H9 (cell line): ENCODE measurements at regions not wholly inside any gene's neighbourhood (a gene's known extent, or its start where the extent isn't known, plus 50 kb on each side); places are given as distances from the start of the nearest gene placed in this dataset.

Source experiments
- DNase-seq: peaks from one replicate; pipeline ENCODE4 v3.0.0-alpha.2; 2017
- H2AFZ ChIP-seq: one replicate; pipeline ENCODE4 v1.6.1; 2013; ENCODE audit warnings: mild to moderate bottlenecking, low read length, control low read depth, moderate library complexity
- H2AK5ac ChIP-seq: 2 replicates; pipeline ENCODE4 v1.6.1; 2013; ENCODE audit warnings: low read length, control low read depth, mixed read lengths; ENCODE audit not compliant: insufficient read length
- H2BK120ac ChIP-seq: one replicate; pipeline ENCODE4 v1.6.1; 2013; ENCODE audit warnings: low read depth, mild to moderate bottlenecking, low read length, control low read depth, inconsistent platforms; ENCODE audit not compliant: poor library complexity, severe bottlenecking
- H2BK12ac ChIP-seq: 2 replicates; pipeline ENCODE4 v1.6.1; 2013; ENCODE audit warnings: low read length, control low read depth, mixed read lengths, low read depth; ENCODE audit not compliant: insufficient read length
- H2BK15ac ChIP-seq: 2 replicates; pipeline ENCODE4 v1.6.1; 2013; ENCODE audit warnings: low read depth, low read length, control low read depth
- H2BK20ac ChIP-seq: one replicate; pipeline ENCODE4 v1.6.1; 2013; ENCODE audit warnings: low read depth, mild to moderate bottlenecking, low read length, control low read depth, inconsistent platforms; ENCODE audit not compliant: poor library complexity, severe bottlenecking
- H2BK5ac ChIP-seq: 2 replicates; pipeline ENCODE4 v1.6.1; 2013; ENCODE audit warnings: low read length, control low read depth, mixed read lengths; ENCODE audit not compliant: insufficient read length
- H3K14ac ChIP-seq: 2 replicates; pipeline ENCODE4 v1.6.1; 2013; ENCODE audit warnings: low read length, control low read depth; ENCODE audit not compliant: insufficient read depth
- H3K18ac ChIP-seq: 2 replicates; pipeline ENCODE4 v1.6.1; 2013; ENCODE audit warnings: low read depth, mild to moderate bottlenecking, mixed read lengths, low read length, control low read depth; ENCODE audit not compliant: insufficient read length
- H3K23ac ChIP-seq: 2 replicates; pipeline ENCODE4 v1.6.1; 2013; ENCODE audit warnings: low read length, control low read depth, mixed read lengths, low read depth; ENCODE audit not compliant: insufficient read length
- H3K23me2 ChIP-seq: 2 replicates; pipeline ENCODE4 v1.6.1; 2013; ENCODE audit warnings: low read depth, mild to moderate bottlenecking, mixed read lengths, low read length, control low read depth; ENCODE audit not compliant: insufficient read length, poor library complexity, severe bottlenecking
- H3K27ac ChIP-seq: 2 replicates; pipeline ENCODE4 v1.5.1; 2013; ENCODE audit warnings: low read length, control low read depth, mixed read lengths, low read depth; ENCODE audit not compliant: insufficient read length
- H3K27me3 ChIP-seq: 2 replicates; pipeline ENCODE4 v1.6.1; 2013; ENCODE audit warnings: low read length, control low read depth, inconsistent platforms; ENCODE audit not compliant: insufficient read depth
- H3K4ac ChIP-seq: 2 replicates; pipeline ENCODE4 v1.6.1; 2013; ENCODE audit warnings: low read depth, mild to moderate bottlenecking, control low read depth, inconsistent platforms, low read length, moderate library complexity
- H3K4me1 ChIP-seq: 2 replicates; pipeline ENCODE4 v1.6.1; 2013; ENCODE audit warnings: low read length, control low read depth, inconsistent platforms; ENCODE audit not compliant: insufficient read depth
- H3K4me2 ChIP-seq: 2 replicates; pipeline ENCODE4 v1.6.1; 2013; ENCODE audit warnings: low read length, control low read depth, mixed read lengths; ENCODE audit not compliant: insufficient read length, insufficient read depth
- H3K56ac ChIP-seq: 2 replicates; pipeline ENCODE4 v1.6.1; 2013; ENCODE audit warnings: low read depth, mild to moderate bottlenecking, mixed read lengths, low read length, control low read depth; ENCODE audit not compliant: insufficient read length
- H3K79me1 ChIP-seq: 2 replicates; pipeline ENCODE4 v1.6.1; 2013; ENCODE audit warnings: low read depth, mild to moderate bottlenecking, moderate library complexity, low read length, control low read depth, inconsistent platforms; ENCODE audit not compliant: insufficient read depth, poor library complexity, severe bottlenecking
- H3K79me2 ChIP-seq: 2 replicates; pipeline ENCODE4 v1.6.1; 2013; ENCODE audit warnings: low read length, control low read depth, inconsistent platforms; ENCODE audit not compliant: insufficient read depth
- H3K9ac ChIP-seq: 2 replicates; pipeline ENCODE4 v1.6.1; 2013; ENCODE audit warnings: low read length, control low read depth, mixed read lengths; ENCODE audit not compliant: insufficient read length; ENCODE audit errors: extremely low read depth
- H3K9me3 ChIP-seq: one replicate; pipeline ENCODE4 v1.6.1; 2013; ENCODE audit warnings: low read depth, low read length, inconsistent platforms; ENCODE audit not compliant: control insufficient read depth
- H3T11ph ChIP-seq: one replicate; pipeline ENCODE4 v1.6.1; 2013; ENCODE audit warnings: mild to moderate bottlenecking, low read length, control low read depth, inconsistent platforms
- H4K20me1 ChIP-seq: one replicate; pipeline ENCODE4 v1.6.1; 2013; ENCODE audit not compliant: control insufficient read depth, insufficient read length, insufficient read depth
- H4K5ac ChIP-seq: 2 replicates; pipeline ENCODE4 v1.6.1; 2013; ENCODE audit warnings: low read depth, mild to moderate bottlenecking, mixed read lengths, low read length, control low read depth; ENCODE audit not compliant: insufficient read length
- H4K8ac ChIP-seq: replicated peaks from 2 replicates; pipeline ENCODE4 v1.6.1; 2013; ENCODE audit warnings: low read length, control low read depth, mixed read lengths, low read depth; ENCODE audit not compliant: insufficient read length
- H4K91ac ChIP-seq: 2 replicates; pipeline ENCODE4 v1.6.1; 2013; ENCODE audit warnings: low read depth, mild to moderate bottlenecking, moderate library complexity, mixed read lengths, low read length, control low read depth; ENCODE audit not compliant: insufficient read length
- H3K27ac Mint-ChIP-seq, 3 experiments: 2 replicates in 2 of 3; 3 replicates in 1 of 3; pipeline ENCODE4 v1.8.0; 2020 to 2021; ENCODE audit warnings: mixed read lengths in 3 of 3, mild to moderate bottlenecking in 1 of 3, moderate library complexity in 1 of 3
- H3K27me3 Mint-ChIP-seq: 2 replicates; pipeline ENCODE4 v1.8.0; 2021; ENCODE audit warnings: low read depth, mild to moderate bottlenecking, moderate library complexity, mixed read lengths
- H3K36me3 Mint-ChIP-seq, 3 experiments: 2 replicates in 2 of 3; 3 replicates in 1 of 3; pipeline ENCODE4 v1.8.0; 2020 to 2021; ENCODE audit warnings: low read depth in 3 of 3, mixed read lengths in 3 of 3; ENCODE audit not compliant: insufficient read depth in 1 of 3
- H3K4me1 Mint-ChIP-seq, 2 experiments: 2 replicates each; pipeline ENCODE4 v1.8.0; 2020; ENCODE audit warnings: mixed read lengths in 2 of 2
- H3K4me3 Mint-ChIP-seq, 2 experiments: 2 replicates in 1 of 2; 3 replicates in 1 of 2; pipeline ENCODE4 v1.8.0; 2020 to 2021; ENCODE audit warnings: mild to moderate bottlenecking in 2 of 2, mixed read lengths in 2 of 2, moderate library complexity in 1 of 2
- H3K9me3 Mint-ChIP-seq, 2 experiments: 2 replicates in 1 of 2; 3 replicates in 1 of 2; pipeline ENCODE4 v1.8.0; 2020; ENCODE audit warnings: mild to moderate bottlenecking in 2 of 2, mixed read lengths in 2 of 2, moderate library complexity in 1 of 2
- WGBS: extraction: QIAGEN DNeasy Blood & Tissue Kit; methylation state at CpG from one replicate; pipeline ENCODE4 v1.1.7; 2013; ENCODE audit warnings: missing lambda C conversion rate, low lambda C conversion rate, mixed read lengths; ENCODE audit not compliant: insufficient read length; ENCODE audit errors: extremely low coverage; 5-methylcytosine and 5-hydroxymethylcytosine counted together
- TF ChIP-seq, protein P1 (sequence below): fragments of 200-600 bp; sonication (generic); conservative IDR thresholded peaks from 3 replicates; pipeline ENCODE4 v1.8.0; 2021; ENCODE audit warnings: antibody characterized with exemption, mild to moderate bottlenecking

DNA sequence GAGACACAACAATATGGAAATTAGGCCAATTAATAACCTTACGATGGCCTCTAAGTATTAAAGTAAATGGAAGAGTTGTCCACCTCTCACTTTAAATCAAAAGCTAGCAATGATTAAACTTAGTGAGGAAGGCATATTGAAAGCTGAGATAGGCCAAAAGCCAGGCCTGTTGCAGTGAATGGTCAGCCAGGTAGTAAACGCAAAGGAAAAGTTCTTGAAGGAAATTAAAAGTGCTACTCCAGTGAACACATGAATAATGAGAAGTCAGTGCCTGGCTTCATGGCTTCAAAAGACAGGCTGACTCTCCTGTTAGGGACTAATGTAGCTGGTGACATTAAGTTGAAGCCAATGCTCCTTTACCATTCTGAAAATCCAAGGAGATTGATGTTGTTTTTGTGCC is 135.3 kb downstream of the NDUFA12 start:
- H3K23me2 ChIP-seq, result peaks cover 3% of the 10 kb centered on the region
- TF ChIP-seq, protein P1, sequence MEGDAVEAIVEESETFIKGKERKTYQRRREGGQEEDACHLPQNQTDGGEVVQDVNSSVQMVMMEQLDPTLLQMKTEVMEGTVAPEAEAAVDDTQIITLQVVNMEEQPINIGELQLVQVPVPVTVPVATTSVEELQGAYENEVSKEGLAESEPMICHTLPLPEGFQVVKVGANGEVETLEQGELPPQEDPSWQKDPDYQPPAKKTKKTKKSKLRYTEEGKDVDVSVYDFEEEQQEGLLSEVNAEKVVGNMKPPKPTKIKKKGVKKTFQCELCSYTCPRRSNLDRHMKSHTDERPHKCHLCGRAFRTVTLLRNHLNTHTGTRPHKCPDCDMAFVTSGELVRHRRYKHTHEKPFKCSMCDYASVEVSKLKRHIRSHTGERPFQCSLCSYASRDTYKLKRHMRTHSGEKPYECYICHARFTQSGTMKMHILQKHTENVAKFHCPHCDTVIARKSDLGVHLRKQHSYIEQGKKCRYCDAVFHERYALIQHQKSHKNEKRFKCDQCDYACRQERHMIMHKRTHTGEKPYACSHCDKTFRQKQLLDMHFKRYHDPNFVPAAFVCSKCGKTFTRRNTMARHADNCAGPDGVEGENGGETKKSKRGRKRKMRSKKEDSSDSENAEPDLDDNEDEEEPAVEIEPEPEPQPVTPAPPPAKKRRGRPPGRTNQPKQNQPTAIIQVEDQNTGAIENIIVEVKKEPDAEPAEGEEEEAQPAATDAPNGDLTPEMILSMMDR, result no peak
- Mint-ChIP-seq H3K9me3 (no peaks in the 10 kb centered on the region), H3K4me3 (no peak overlapping the region), H3K36me3 (no peaks in the 10 kb centered on the region; a peak in 1 of 7 replicates), H3K4me1 (peaks cover 18% of the 10 kb centered on the region in 2 experiments), H3K27me3 (peaks cover 28% of the 10 kb centered on the region), H3K27ac (no peak overlapping the region)
- H3K9ac ChIP-seq, result no peak overlapping the region
- no peak overlapping the region for H3K14ac ChIP-seq
- H2BK20ac ChIP-seq, result no peak overlapping the region
- no peak overlapping the region for H2AFZ ChIP-seq
- H2BK120ac ChIP-seq, result no peak overlapping the region
- no peaks in the 10 kb centered on the region for H4K20me1 ChIP-seq
- H4K5ac ChIP-seq, result no peak overlapping the region
- no peak overlapping the region for H3K27ac ChIP-seq
- no peak overlapping the region for H2BK5ac ChIP-seq
- H2BK15ac ChIP-seq, result no peak overlapping the region
- H3K27me3 ChIP-seq, result peaks cover 8% of the 10 kb centered on the region; the same call in 1 of the 2 replicates
- no peak overlapping the region for H2AK5ac ChIP-seq
- H3T11ph ChIP-seq, result no peak overlapping the region
- no peak overlapping the region for H3K4me2 ChIP-seq
- H3K4me1 ChIP-seq, result peaks cover 2% of the 10 kb centered on the region; the same call in 1 of the 2 replicates
- no peak overlapping the region for H3K56ac ChIP-seq
- H4K91ac ChIP-seq, result no peak overlapping the region
- H4K8ac ChIP-seq, result no peak overlapping the region
- H3K4ac ChIP-seq, result no peak overlapping the region
- H3K23ac ChIP-seq, result no peak overlapping the region
- H3K79me2 ChIP-seq, result no peaks in the 10 kb centered on the region
- no CpG with 5 or more reads among the region's 2 CpGs for WGBS
- H3K79me1 ChIP-seq, result no peaks in the 10 kb centered on the region
- DNase-seq, result no peak
- no peak overlapping the region for H2BK12ac ChIP-seq
- no peak overlapping the region for H3K18ac ChIP-seq
- no peaks in the 10 kb centered on the region for H3K9me3 ChIP-seq
